ENCODE measurements at regions not wholly inside any gene's neighbourhood (a gene's known extent, or its start where the extent isn't known, plus 50 kb on each side); places are given as distances from the start of the nearest gene placed in this dataset.
A peak's percentile ranks its signal among the peaks of the same experiment; 100 is the strongest.

- TF ChIP-seq HNRNPLL (IDR thresholded peaks at IDR 0.05; ENCODE audit: low read depth, low read length, poor library complexity, severe bottlenecking) (no peak), CREB5 (CRISPR knock-in tag; IDR thresholded peaks at IDR 0.05) (no peak), ZNF717 (CRISPR knock-in tag; IDR thresholded peaks at IDR 0.05) (no peak), ZNF668 (CRISPR knock-in tag; IDR thresholded peaks at IDR 0.05) (no peak), FOXJ2 (tag; IDR thresholded peaks at IDR 0.05) (peak; percentile 58; the same call in 1 of the 2 replicates), TFAM (CRISPR knock-in tag; conservative IDR thresholded peaks at IDR 0.05) (no peak), TBL1XR1 (IDR thresholded peaks at IDR 0.05; ENCODE audit: low read length in 2 of 2) (peak in 1 of 2 experiments; percentile 13; a peak in 1 of 4 replicates), FOXP1 (CRISPR knock-in tag; IDR thresholded peaks at IDR 0.05) (no peak), ZNF124 (CRISPR knock-in tag; IDR thresholded peaks at IDR 0.05) (no peak), ZNF764 (CRISPR knock-in tag; IDR thresholded peaks at IDR 0.05; ENCODE audit: low read depth) (no peak), BRD4 (IDR thresholded peaks at IDR 0.05) (no peak), SFPQ (IDR thresholded peaks at IDR 0.05; ENCODE audit: low read depth, low read length) (no peak), FOXM1 (IDR thresholded peaks at IDR 0.05; ENCODE audit: low read depth) (peak; percentile 49; the same call in 1 of the 2 replicates), FOXM1 (CRISPR knock-in tag; IDR thresholded peaks at IDR 0.05; ENCODE audit: low read depth) (no peak), TRIM25 (IDR thresholded peaks at IDR 0.05; ENCODE audit: borderline replicate concordance) (no peak), NFATC3 (IDR thresholded peaks at IDR 0.05) (peak; percentile 49; the same call in 1 of the 2 replicates), U2AF2 (optimal IDR thresholded peaks at IDR 0.05; ENCODE audit: low read depth, low read length) (no peak), EP300 (IDR thresholded peaks at IDR 0.05; ENCODE audit: low read length) (peak; percentile 78; the same call in 1 of the 2 replicates), POLR2A (conservative IDR thresholded peaks at IDR 0.05) (no peak), ZNF398 (CRISPR knock-in tag; IDR thresholded peaks at IDR 0.05) (no peak), RCOR1 (IDR thresholded peaks at IDR 0.05; ENCODE audit: borderline replicate concordance in 1 of 2, low read depth in 2 of 2, low read length in 2 of 2) (peak in 1 of 2 experiments; percentile 74; a peak in 1 of 4 replicates), ZNF23 (CRISPR knock-in tag; IDR thresholded peaks at IDR 0.05) (no peak), SPI1 (IDR thresholded peaks at IDR 0.05; ENCODE audit: borderline replicate concordance, low read depth, low read length) (peak; percentile 95), IRF2 (CRISPR knock-in tag; IDR thresholded peaks at IDR 0.05) (no peak)
Observed at GRCh38 chr6:7041511-7042026, 66.2 kb upstream of the RREB1 start (continued).

Measured in K562 (cell line).